Psoas muscle (tissue), 7 donors: ENCODE measurements at regions not wholly inside any gene's neighbourhood (a gene's known extent, or its start where the extent isn't known, plus 50 kb on each side); places are given as distances from the start of the nearest gene placed in this dataset.
A peak's percentile ranks its signal among the peaks of the same experiment; 100 is the strongest.

Source experiments
- ATAC-seq, 4 donors: fragments of 200-7000 bp; cut with Tn5 transposase; one replicate each; pipeline ENCODE4 v1.9.1; 2020; ENCODE audit warnings: moderate library complexity in 3 of 4, mild to moderate bottlenecking in 2 of 4
- DNase-seq, 2 donors: peaks; one replicate each; pipeline ENCODE4 v3.0.0-alpha.2; 2020
- H3K27ac ChIP-seq: fragments of 200-600 bp; one replicate; pipeline ENCODE4 v1.8.0; 2022
- H3K27me3 ChIP-seq, 3 donors: fragments of 200-600 bp in 1 of 3; one replicate each; pipeline versions ENCODE4 v1.6.1 to v1.8.0; 2013 to 2022; ENCODE audit warnings: low read length in 2 of 3, mild to moderate bottlenecking in 2 of 3, moderate library complexity in 1 of 3; ENCODE audit not compliant: insufficient read depth in 3 of 3
- H3K36me3 ChIP-seq, 2 donors: fragments of 200-600 bp in 1 of 2; one replicate each; pipeline versions ENCODE4 v1.6.1 to v1.8.0; 2013 to 2022; ENCODE audit warnings: low read depth in 1 of 2, mild to moderate bottlenecking in 1 of 2, moderate library complexity in 1 of 2; ENCODE audit not compliant: insufficient read depth in 1 of 2
- H3K4me1 ChIP-seq: fragments of 200-600 bp; one replicate; pipeline ENCODE4 v1.8.0; 2022
- H3K4me3 ChIP-seq: fragments of 200-600 bp; one replicate; pipeline ENCODE4 v1.8.0; 2022; ENCODE audit warnings: mild to moderate bottlenecking
- H3K9me3 ChIP-seq: fragments of 200-600 bp; one replicate; pipeline ENCODE4 v1.8.0; 2022
- WGBS, 3 donors: extraction: QIAGEN DNeasy Blood & Tissue Kit; methylation state at CpG; one replicate each; pipeline versions ENCODE4 v1.1.6 to v1.1.7; 2013; 5-methylcytosine and 5-hydroxymethylcytosine counted together
- intact Hi-C, 2 donors: fragments of 100-400 bp; cut with DNase I; formaldehyde crosslinking; loops; one replicate each; pipeline versions ENCODE4 v1.11.0 to v1.14.2; 2022
- TF ChIP-seq, protein P1 (sequence below): fragments of 200-600 bp; IDR thresholded peaks from one replicate; pipeline ENCODE4 v1.8.0; 2022; ENCODE audit warnings: antibody characterized with exemption
- donor health status: healthy with polysubstance abuse.
- donor health status: DM: no; HTN: no; CAD: no; lungs with moderate emphysema.
- donor health status: Bipolar disorder and iron deficiency.
- donor health status: healthy.
- donor health status: DM: yes; HTN: yes; CAD: no.
- donor health status: DM: no; HTN: no; CAD: no.
- donor health status: DM: yes; HTN: yes; CAD: no.

DNA sequence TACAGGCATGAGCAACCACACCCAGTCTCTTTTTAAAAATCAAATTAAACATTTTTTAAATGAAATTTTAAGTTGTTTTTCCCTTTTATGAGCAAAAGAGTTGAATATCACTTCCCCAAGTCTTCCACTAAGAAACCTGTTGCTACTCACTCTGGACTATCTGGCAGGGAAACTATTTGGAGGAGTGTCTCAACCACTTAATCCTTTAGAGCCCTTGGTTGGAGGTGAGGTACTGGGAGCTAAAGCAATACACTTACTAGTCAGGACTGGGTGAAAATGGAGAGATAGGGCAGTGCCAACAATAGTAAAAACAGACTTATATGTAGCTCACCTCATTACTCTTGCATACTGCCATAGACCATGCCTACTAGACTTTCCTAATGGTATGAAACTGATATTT is 135.5 kb downstream of the RND3 start:
- TF ChIP-seq, protein P1, sequence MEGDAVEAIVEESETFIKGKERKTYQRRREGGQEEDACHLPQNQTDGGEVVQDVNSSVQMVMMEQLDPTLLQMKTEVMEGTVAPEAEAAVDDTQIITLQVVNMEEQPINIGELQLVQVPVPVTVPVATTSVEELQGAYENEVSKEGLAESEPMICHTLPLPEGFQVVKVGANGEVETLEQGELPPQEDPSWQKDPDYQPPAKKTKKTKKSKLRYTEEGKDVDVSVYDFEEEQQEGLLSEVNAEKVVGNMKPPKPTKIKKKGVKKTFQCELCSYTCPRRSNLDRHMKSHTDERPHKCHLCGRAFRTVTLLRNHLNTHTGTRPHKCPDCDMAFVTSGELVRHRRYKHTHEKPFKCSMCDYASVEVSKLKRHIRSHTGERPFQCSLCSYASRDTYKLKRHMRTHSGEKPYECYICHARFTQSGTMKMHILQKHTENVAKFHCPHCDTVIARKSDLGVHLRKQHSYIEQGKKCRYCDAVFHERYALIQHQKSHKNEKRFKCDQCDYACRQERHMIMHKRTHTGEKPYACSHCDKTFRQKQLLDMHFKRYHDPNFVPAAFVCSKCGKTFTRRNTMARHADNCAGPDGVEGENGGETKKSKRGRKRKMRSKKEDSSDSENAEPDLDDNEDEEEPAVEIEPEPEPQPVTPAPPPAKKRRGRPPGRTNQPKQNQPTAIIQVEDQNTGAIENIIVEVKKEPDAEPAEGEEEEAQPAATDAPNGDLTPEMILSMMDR, result no peak
- no peak overlapping the region for H3K4me3 ChIP-seq
- no peaks in the 10 kb centered on the region for H3K9me3 ChIP-seq
- intact Hi-C loops, result no loop called here
- no peaks in the 10 kb centered on the region for H3K36me3 ChIP-seq
- no peaks in the 10 kb centered on the region for H3K4me1 ChIP-seq
- DNase-seq (no peak), ATAC-seq (no peak)
- H3K27ac ChIP-seq, result no peak overlapping the region
- no peaks in the 10 kb centered on the region for H3K27me3 ChIP-seq

DNA sequence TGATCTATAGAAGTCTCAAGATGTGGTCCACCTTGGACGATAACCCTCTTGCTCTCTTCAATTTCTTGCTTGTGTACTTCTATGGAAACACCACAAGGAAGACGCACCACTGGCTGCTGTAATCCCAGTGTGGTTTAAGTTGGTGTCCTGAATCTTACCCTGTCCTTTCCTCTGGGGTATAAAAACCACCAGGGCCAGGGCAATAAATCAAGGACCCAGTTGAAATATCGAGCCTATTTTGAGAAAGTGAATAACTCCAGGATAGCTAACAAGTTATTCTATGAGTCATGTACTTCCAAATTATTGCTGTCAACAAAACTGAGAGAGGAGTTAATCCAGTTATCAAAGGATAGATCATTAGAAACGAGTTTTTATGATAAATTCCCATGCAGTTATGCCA is 137.0 kb downstream of the RND3 start:
- peak in 3 of 4 donors; percentile 46 to 68 (median 57) for ATAC-seq
- WGBS, 3 donors, result 43 to 47% (median 44%) methylated on average over 4 of the region's 4 CpGs
- TF ChIP-seq, protein P1, result no peak

DNA sequence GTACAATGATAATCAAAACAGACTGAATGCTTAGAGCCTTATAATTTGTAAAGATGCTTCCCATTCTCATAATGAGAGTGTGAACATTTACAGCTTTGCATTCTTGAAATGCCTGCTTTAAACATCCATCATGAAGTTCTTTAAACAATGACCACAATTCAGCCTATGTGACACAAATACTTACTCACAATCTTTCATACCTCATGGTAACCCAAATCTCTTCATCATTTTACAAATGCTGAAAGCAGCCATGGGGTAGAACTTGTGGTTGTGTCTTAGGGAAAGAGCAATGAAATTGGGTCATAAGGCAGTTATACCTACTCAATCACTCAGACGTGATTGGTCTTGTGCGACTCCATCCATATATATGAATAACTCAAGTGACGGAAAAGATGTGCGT is 140.7 kb downstream of the RND3 start:
- H3K9me3 ChIP-seq, result no peaks in the 10 kb centered on the region
- no peaks in the 10 kb centered on the region for H3K4me1 ChIP-seq
- intact Hi-C loops, result no loop called here
- WGBS, 3 donors, result 96 to 97% (median 96%) methylated on average over 4 of the region's 4 CpGs
- no peak overlapping the region for H3K4me3 ChIP-seq
- DNase-seq, result no peak
- no peak overlapping the region for H3K27ac ChIP-seq
- TF ChIP-seq, protein P1, result no peak
- ATAC-seq, result no peak
- no peaks in the 10 kb centered on the region for H3K27me3 ChIP-seq
- H3K36me3 ChIP-seq, result no peaks in the 10 kb centered on the region

More for the DNA sequence above, 137.0 kb downstream of the RND3 start:
- Histone ChIP-seq H3K4me1 (no peaks in the 10 kb centered on the region), H3K4me3 (no peak overlapping the region), H3K9me3 (no peaks in the 10 kb centered on the region), H3K27me3 (no peaks in the 10 kb centered on the region), H3K27ac (no peak overlapping the region), H3K36me3 (no peaks in the 10 kb centered on the region)
- intact Hi-C loops, result no loop called here
- DNase-seq, result no peak

DNA sequence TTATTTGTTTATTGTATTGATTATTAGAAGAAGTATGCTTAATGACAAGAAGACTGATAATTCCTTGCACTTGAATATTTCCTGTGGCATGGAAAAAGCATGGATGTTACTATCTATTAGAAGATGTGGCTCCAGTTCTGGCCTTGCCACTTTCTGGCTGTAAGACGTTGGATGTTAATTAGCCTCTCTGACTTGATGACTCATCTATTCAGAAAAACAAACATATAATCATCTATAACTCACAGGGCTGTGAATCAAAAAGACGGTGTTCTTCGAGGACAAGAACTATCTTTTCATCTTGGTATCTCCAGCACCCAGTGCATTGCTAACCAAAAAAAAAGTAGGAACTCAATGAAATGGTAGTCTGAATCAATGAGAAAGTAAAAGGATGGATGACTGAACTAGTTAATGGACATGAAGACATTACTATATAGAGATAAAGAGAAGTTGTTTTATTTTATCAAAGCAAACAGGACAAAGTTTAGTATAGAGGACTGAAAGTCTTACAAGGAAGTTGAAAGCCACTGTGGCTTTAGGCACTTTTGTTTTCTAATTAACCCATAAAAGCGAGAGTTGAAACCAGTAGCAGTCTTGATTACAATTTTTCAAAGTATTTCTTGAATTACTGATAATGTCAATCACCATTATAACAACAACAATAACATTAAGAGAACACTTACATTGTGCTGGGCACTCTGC is 145.3 kb downstream of the RND3 start:
- Histone ChIP-seq H3K27ac (no peak overlapping the region), H3K27me3 (no peaks in the 10 kb centered on the region), H3K36me3 (no peaks in the 10 kb centered on the region), H3K4me1 (no peaks in the 10 kb centered on the region), H3K4me3 (no peak overlapping the region), H3K9me3 (no peaks in the 10 kb centered on the region)
- intact Hi-C loops, result no loop called here
- TF ChIP-seq, protein P1, result no peak
- WGBS, 3 donors, result 86 to 89% (median 88%) methylated on average over 4 of the region's 4 CpGs
- no peak for ATAC-seq
- DNase-seq, result no peak

DNA sequence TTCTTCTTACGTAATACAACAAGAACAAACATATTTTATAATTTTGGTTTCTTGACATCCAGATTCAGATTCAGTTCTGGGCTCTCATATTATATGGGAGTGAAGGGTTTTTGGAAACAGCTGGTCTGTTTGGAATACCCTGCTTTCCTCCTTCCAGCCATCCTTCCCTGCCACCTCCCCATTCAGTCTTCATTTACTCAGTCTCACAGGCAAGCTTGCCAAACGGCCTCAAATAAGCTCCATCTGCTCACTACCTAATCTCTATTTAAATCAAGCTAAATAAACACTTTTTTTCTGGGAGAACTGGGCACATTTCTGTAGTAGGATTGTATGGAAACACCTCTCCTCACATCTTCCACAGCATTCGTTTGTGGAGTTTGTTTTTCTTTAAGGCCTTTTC is 147.5 kb downstream of the RND3 start:
- intact Hi-C loops, result no loop called here
- 54 to 76% (median 56%) methylated on average over 3 of the region's 3 CpGs for WGBS, 3 donors
- no peaks in the 10 kb centered on the region for H3K27me3 ChIP-seq
- ATAC-seq, result no peak
- no peaks in the 10 kb centered on the region for H3K9me3 ChIP-seq
- no peak overlapping the region for H3K27ac ChIP-seq
- TF ChIP-seq, protein P1, result no peak
- DNase-seq, result no peak
- no peaks in the 10 kb centered on the region for H3K4me1 ChIP-seq
- no peak overlapping the region for H3K4me3 ChIP-seq
- H3K36me3 ChIP-seq, result no peaks in the 10 kb centered on the region
